GM23338 (cell line): ENCODE measurements at regions not wholly inside any gene's neighbourhood (a gene's known extent, or its start where the extent isn't known, plus 50 kb on each side); places are given as distances from the start of the nearest gene placed in this dataset.

ENCODE experiments used
- EZH2 ChIP-seq: fragments of 200-600 bp; sonication (generic); IDR thresholded peaks from one replicate; pipeline ENCODE4 v1.8.0; 2017; ENCODE audit warnings: antibody characterized with exemption, mild to moderate bottlenecking, low read depth; ENCODE audit not compliant: unreplicated experiment
- POLR2AphosphoS5 ChIP-seq: IDR thresholded peaks from 2 replicates; pipeline ENCODE4 v1.6.1; 2016; ENCODE audit warnings: antibody characterized with exemption, low read depth
- TF ChIP-seq, protein P1 (sequence below): fragments of 250-450 bp; sonication (Bioruptor Pico); IDR thresholded peaks from 2 replicates; pipeline ENCODE4 v1.5.0; 2020; ENCODE audit warnings: mild to moderate bottlenecking, moderate library complexity
- TF ChIP-seq, protein P2 (sequence below), 2 experiments: fragments of 200-600 bp in 1 of 2; sonication (generic) in 1 of 2; conservative IDR thresholded peaks; 2 replicates each; pipeline versions ENCODE4 v1.5.1 to v1.6.1; 2016 to 2017; ENCODE audit warnings: antibody characterized with exemption in 2 of 2, low read depth in 2 of 2, mild to moderate bottlenecking in 2 of 2, moderate library complexity in 1 of 2
- TF ChIP-seq, protein P3 (sequence below): IDR thresholded peaks from one replicate; pipeline ENCODE4 v1.6.1; 2018; ENCODE audit warnings: antibody characterized with exemption; ENCODE audit not compliant: unreplicated experiment

DNA sequence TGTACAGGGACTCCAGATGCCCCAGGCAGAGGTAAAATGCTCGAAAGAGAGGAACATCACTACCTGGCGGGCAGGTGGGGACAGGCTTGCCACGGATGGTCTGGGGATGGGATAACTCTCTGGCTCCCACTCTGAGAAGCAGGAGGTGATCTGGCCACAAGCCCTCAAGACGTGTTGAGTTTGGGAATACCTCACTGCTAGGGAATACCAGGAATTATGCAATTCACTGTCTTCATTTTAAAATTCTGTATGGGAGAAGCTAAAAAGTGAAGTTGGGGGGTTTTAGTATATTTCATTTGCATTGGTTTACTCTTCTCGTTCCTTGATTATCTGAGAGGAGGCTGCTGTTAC lies 510.4 kb downstream of the CCDC171 start:
- TF ChIP-seq, protein P1, sequence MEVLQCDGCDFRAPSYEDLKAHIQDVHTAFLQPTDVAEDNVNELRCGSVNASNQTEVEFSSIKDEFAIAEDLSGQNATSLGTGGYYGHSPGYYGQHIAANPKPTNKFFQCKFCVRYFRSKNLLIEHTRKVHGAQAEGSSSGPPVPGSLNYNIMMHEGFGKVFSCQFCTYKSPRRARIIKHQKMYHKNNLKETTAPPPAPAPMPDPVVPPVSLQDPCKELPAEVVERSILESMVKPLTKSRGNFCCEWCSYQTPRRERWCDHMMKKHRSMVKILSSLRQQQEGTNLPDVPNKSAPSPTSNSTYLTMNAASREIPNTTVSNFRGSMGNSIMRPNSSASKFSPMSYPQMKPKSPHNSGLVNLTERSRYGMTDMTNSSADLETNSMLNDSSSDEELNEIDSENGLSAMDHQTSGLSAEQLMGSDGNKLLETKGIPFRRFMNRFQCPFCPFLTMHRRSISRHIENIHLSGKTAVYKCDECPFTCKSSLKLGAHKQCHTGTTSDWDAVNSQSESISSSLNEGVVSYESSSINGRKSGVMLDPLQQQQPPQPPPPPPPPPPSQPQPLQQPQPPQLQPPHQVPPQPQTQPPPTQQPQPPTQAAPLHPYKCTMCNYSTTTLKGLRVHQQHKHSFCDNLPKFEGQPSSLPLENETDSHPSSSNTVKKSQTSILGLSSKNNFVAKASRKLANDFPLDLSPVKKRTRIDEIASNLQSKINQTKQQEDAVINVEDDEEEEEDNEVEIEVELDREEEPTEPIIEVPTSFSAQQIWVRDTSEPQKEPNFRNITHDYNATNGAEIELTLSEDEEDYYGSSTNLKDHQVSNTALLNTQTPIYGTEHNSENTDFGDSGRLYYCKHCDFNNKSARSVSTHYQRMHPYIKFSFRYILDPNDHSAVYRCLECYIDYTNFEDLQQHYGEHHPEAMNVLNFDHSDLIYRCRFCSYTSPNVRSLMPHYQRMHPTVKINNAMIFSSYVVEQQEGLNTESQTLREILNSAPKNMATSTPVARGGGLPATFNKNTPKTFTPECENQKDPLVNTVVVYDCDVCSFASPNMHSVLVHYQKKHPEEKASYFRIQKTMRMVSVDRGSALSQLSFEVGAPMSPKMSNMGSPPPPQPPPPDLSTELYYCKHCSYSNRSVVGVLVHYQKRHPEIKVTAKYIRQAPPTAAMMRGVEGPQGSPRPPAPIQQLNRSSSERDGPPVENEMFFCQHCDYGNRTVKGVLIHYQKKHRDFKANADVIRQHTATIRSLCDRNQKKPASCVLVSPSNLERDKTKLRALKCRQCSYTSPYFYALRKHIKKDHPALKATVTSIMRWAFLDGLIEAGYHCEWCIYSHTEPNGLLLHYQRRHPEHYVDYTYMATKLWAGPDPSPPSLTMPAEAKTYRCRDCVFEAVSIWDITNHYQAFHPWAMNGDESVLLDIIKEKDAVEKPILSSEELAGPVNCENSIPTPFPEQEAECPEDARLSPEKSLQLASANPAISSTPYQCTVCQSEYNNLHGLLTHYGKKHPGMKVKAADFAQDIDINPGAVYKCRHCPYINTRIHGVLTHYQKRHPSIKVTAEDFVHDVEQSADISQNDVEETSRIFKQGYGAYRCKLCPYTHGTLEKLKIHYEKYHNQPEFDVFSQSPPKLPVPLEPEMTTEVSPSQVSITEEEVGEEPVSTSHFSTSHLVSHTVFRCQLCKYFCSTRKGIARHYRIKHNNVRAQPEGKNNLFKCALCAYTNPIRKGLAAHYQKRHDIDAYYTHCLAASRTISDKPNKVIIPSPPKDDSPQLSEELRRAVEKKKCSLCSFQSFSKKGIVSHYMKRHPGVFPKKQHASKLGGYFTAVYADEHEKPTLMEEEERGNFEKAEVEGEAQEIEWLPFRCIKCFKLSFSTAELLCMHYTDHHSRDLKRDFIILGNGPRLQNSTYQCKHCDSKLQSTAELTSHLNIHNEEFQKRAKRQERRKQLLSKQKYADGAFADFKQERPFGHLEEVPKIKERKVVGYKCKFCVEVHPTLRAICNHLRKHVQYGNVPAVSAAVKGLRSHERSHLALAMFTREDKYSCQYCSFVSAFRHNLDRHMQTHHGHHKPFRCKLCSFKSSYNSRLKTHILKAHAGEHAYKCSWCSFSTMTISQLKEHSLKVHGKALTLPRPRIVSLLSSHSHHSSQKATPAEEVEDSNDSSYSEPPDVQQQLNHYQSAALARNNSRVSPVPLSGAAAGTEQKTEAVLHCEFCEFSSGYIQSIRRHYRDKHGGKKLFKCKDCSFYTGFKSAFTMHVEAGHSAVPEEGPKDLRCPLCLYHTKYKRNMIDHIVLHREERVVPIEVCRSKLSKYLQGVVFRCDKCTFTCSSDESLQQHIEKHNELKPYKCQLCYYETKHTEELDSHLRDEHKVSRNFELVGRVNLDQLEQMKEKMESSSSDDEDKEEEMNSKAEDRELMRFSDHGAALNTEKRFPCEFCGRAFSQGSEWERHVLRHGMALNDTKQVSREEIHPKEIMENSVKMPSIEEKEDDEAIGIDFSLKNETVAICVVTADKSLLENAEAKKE (CRISPR knock-in tag) = no peak
- TF ChIP-seq, protein P2, sequence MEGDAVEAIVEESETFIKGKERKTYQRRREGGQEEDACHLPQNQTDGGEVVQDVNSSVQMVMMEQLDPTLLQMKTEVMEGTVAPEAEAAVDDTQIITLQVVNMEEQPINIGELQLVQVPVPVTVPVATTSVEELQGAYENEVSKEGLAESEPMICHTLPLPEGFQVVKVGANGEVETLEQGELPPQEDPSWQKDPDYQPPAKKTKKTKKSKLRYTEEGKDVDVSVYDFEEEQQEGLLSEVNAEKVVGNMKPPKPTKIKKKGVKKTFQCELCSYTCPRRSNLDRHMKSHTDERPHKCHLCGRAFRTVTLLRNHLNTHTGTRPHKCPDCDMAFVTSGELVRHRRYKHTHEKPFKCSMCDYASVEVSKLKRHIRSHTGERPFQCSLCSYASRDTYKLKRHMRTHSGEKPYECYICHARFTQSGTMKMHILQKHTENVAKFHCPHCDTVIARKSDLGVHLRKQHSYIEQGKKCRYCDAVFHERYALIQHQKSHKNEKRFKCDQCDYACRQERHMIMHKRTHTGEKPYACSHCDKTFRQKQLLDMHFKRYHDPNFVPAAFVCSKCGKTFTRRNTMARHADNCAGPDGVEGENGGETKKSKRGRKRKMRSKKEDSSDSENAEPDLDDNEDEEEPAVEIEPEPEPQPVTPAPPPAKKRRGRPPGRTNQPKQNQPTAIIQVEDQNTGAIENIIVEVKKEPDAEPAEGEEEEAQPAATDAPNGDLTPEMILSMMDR (conservative IDR thresholded peaks at IDR 0.05; ENCODE audit: low read depth in 2 of 2) = no peak
- TF ChIP-seq POLR2AphosphoS5 = no peak
- no peak for TF ChIP-seq EZH2
- TF ChIP-seq, protein P3, sequence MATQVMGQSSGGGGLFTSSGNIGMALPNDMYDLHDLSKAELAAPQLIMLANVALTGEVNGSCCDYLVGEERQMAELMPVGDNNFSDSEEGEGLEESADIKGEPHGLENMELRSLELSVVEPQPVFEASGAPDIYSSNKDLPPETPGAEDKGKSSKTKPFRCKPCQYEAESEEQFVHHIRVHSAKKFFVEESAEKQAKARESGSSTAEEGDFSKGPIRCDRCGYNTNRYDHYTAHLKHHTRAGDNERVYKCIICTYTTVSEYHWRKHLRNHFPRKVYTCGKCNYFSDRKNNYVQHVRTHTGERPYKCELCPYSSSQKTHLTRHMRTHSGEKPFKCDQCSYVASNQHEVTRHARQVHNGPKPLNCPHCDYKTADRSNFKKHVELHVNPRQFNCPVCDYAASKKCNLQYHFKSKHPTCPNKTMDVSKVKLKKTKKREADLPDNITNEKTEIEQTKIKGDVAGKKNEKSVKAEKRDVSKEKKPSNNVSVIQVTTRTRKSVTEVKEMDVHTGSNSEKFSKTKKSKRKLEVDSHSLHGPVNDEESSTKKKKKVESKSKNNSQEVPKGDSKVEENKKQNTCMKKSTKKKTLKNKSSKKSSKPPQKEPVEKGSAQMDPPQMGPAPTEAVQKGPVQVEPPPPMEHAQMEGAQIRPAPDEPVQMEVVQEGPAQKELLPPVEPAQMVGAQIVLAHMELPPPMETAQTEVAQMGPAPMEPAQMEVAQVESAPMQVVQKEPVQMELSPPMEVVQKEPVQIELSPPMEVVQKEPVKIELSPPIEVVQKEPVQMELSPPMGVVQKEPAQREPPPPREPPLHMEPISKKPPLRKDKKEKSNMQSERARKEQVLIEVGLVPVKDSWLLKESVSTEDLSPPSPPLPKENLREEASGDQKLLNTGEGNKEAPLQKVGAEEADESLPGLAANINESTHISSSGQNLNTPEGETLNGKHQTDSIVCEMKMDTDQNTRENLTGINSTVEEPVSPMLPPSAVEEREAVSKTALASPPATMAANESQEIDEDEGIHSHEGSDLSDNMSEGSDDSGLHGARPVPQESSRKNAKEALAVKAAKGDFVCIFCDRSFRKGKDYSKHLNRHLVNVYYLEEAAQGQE = no peak
